ENCODE measurements at regions not wholly inside any gene's neighbourhood (a gene's known extent, or its start where the extent isn't known, plus 50 kb on each side); places are given as distances from the start of the nearest gene placed in this dataset.

DNA sequence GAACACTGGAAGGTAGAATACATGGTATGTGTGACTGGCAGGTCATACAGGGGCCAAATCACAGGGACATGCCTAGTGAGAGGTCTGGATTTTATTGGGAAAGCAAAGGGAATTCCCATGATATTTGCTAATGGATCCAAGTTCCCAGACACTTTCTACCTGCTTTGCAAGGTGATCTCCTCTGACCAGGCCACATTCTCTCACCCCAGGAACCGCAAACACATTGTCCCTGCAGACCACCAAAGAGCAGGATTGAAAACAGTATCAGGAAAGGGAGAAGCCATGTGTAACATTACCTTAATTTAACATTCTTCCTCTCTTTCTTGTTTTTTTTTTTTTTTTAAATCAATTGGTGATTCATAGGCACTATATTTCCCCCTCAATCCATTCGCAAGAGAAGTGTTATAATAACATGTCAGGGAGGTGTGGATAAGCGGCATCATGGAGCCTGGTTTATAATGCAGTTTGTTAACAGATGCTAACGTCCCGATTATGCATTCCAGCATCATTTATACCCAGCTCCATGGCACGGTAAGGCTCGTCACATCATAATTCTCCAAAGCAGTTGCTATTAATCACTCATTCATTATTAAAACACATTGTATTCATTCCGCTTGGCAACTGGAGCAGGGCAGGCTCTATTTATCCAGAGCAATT, 155.1 kb upstream of the CCL2 start:
- TF ChIP-seq, protein P1, sequence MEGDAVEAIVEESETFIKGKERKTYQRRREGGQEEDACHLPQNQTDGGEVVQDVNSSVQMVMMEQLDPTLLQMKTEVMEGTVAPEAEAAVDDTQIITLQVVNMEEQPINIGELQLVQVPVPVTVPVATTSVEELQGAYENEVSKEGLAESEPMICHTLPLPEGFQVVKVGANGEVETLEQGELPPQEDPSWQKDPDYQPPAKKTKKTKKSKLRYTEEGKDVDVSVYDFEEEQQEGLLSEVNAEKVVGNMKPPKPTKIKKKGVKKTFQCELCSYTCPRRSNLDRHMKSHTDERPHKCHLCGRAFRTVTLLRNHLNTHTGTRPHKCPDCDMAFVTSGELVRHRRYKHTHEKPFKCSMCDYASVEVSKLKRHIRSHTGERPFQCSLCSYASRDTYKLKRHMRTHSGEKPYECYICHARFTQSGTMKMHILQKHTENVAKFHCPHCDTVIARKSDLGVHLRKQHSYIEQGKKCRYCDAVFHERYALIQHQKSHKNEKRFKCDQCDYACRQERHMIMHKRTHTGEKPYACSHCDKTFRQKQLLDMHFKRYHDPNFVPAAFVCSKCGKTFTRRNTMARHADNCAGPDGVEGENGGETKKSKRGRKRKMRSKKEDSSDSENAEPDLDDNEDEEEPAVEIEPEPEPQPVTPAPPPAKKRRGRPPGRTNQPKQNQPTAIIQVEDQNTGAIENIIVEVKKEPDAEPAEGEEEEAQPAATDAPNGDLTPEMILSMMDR (IDR thresholded peaks at IDR 0.05) = no peak
- TF ChIP-seq POLR2AphosphoS5 (IDR thresholded peaks at IDR 0.05) (no peak), EP300 (IDR thresholded peaks at IDR 0.05) (no peak)

Data from gastroesophageal sphincter (tissue), 3 donors.